Right lobe of liver (tissue), 4 donors: ENCODE measurements at regions not wholly inside any gene's neighbourhood (a gene's known extent, or its start where the extent isn't known, plus 50 kb on each side); places are given as distances from the start of the nearest gene placed in this dataset.

Source experiments
- CTCF ChIP-seq, 4 donors: fragments of 200-600 bp in 3 of 4; fragments of 450-650 bp in 1 of 4; IDR thresholded peaks; one replicate each; pipeline versions ENCODE4 v1.5.1 to v1.8.0; 2016 to 2022; ENCODE audit warnings: antibody characterized with exemption in 4 of 4, mild to moderate bottlenecking in 2 of 4
- POLR2A ChIP-seq: fragments of 450-650 bp; IDR thresholded peaks from one replicate; pipeline ENCODE4 v1.6.1; 2017; ENCODE audit warnings: antibody characterized with exemption, mild to moderate bottlenecking
- donor health status: DM: no; HTN: no; CAD: no.
- donor health status: DM: no; HTN: no; CAD: no.
- donor health status: DM: no; HTN: yes; CAD: no.

GRCh38 chr5:57741336-57741735 is 258.7 kb upstream of the ACTBL2 start:
- TF ChIP-seq CTCF (IDR thresholded peaks at IDR 0.05) (no peak), POLR2A (no peak)
